Activated effector memory CD4-positive, alpha-beta T cell treated with anti-CD3 and anti-CD28 coated beads, Interleukin-2, amount 50 U/mL, for 16 hours (primary cell): ENCODE measurements at regions not wholly inside any gene's neighbourhood (a gene's known extent, or its start where the extent isn't known, plus 50 kb on each side); places are given as distances from the start of the nearest gene placed in this dataset.
A peak's percentile ranks its signal among the peaks of the same experiment; 100 is the strongest.
"Not testable (repeated sequence)": the region's sequence is repeated elsewhere in the genome, so short reads cannot be mapped to it uniquely, and the experiment has no call there.

ENCODE experiments used
- DNase-seq: peaks from one replicate; pipeline ENCODE4 v3.0.0-alpha.2; 2020

DNA sequence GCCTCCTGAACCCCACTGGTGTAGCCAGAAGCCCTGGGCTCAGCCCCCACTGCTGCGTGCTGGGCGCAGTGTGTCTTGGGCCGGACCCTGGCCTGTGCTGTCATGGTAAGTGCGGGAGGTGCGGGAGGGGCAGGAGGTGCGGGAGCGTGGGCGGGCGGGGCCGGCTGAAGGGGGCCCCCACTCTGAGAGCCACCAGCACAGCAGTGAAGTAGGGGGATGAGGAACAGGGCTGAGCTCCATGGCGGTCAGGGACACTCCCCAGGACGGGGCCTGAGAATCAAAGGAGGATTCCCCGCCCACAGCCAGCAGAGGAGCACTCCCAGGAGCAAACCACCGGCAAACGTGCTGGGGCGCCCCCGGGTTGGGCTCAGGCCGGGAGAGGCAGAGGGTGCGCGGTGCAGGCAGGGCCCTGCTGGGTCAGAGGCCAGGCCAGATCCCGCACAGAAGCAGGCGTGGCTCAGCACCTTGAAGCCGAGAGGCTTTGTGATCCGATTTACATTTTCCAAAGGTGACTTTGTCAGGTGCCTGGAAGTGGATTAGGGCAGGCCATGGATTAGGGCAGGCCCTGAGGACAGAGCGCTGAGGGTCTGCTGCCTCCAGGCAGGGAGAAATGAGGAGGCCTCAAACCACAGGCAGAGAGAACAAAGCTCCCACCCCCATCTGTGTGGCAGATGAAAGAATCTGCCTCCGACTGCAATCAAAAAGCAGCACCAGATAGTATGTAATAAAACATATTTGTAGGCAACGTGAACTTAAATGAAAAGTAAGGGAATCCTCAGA, 152.0 kb upstream of the RAB6C start:
- no peak for DNase-seq

DNA sequence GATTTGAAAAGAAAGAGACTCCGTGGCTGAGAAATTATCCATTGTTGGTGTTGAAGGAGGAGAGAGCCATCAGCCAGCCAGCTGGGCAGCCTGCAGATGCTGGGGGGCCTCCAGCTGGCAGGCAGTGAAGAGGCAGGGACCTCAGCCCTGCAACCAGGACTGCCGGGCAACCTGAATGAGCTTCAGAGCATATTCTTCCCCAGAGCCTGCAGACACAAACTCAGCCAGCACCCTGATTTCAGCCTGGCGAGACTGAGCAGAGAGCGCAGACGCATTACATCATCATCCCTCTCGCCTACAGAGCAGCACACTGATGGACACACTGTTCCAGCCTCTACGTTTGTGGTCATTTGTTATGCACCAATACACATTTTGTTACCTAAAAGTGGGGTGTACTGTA, 150.7 kb upstream of the RAB6C start:
- no peak for DNase-seq

DNA sequence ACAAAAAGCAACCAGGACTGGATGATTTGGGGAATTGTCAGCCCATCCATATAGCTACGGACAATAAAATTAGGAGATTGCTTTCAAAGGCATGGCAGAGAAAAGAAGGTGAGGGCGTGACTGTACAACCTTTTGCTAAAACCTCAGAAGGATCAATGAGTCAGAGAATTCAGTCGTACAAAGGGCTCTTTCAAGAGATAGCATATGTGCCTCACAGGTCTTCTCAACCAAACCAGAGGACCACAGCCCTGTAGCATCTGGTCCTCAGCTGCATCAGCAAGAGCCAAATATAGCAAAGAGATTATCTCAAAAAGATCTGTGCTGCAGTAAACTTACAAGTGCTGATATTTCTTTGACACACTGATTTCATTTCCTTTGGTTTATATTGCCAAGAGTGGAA, 149.9 kb upstream of the RAB6C start:
- DNase-seq = no peak

- no peak for DNase-seq
Measured at GRCh38 chr2:129831018-129831417, 148.4 kb upstream of the RAB6C start.

- DNase-seq = not testable (repeated sequence)
Measured at GRCh38 chr2:129833465-129833864, 146.0 kb upstream of the RAB6C start.

- DNase-seq = no peak
Measured at GRCh38 chr2:129847043-129847442, 132.4 kb upstream of the RAB6C start.

- DNase-seq = no peak
Measured at GRCh38 chr2:129849559-129850160, 129.8 kb upstream of the RAB6C start.

GRCh38 chr2:129857200-129857599, 122.3 kb upstream of the RAB6C start:
- no peak for DNase-seq

GRCh38 chr2:129859175-129859574, 120.3 kb upstream of the RAB6C start:
- DNase-seq = no peak

GRCh38 chr2:129860088-129860487, 119.4 kb upstream of the RAB6C start:
- no peak for DNase-seq

- DNase-seq = no peak
Measured at GRCh38 chr2:129861666-129862288, 117.7 kb upstream of the RAB6C start.

DNA sequence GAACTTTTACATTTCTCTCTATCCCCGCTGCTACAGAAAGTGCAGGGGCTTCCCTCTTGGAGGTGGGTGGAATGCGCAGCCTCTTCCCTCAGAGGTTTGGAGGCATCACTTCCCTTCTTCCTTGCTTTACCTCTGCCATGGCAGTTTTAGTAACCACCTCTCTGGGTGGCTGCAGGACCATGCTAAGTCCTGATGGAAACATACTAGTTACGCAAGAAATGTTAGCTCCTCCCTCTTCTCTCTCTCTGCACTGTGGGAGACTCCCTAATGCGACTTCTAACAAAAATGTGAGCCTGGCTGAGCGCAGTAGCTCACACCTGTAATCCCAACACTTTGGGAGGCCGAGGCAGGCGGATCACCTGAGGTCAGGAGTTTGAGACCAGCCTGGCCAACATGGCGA, 116.8 kb upstream of the RAB6C start:
- DNase-seq = no peak

- DNase-seq = no peak
Measured at GRCh38 chr2:129863350-129863749, 116.1 kb upstream of the RAB6C start.

GRCh38 chr2:129864719-129865118, 114.7 kb upstream of the RAB6C start:
- no peak for DNase-seq

DNA sequence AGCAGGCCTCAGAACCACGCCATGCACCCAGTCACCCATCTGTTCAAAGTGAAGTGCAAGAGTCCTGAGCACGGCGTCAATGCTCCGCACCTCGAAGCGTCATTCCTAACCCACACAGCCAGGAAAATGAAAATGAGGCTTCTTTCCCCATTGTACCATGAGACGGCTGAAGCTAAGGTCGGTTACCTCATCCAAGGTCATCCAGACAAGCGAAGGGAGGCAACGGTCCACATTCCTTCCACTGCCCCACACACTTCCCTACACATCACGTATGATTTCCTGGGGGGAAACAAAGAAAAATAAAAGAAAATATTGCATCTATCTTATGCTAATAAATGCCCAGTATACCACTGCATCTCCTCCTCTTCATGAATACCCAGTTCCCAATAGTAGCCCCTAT, 113.5 kb upstream of the RAB6C start:
- no peak for DNase-seq

- no peak for DNase-seq
Measured at GRCh38 chr2:129866391-129866790, 113.1 kb upstream of the RAB6C start.

DNA sequence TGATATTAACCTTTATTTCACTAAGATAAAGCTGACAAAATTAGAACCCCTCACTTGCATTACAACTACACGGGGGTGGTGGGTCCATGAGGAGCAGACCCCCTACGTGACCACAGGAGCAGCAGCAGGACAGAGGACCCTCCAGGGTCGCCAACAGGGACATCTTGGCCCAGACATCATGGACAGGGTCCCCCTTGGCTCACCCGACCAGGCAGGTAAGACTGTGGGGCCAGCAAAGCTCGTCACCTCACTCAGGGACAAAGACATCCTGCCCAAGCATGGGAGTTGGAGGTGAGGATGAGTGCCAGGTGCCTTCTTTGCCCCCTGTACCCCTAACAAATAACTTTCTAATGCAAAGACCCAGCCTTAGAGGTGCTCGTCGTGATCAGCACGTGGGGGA, 111.3 kb upstream of the RAB6C start:
- DNase-seq = no peak

- DNase-seq = no peak
Measured at GRCh38 chr2:129870685-129871241, 108.7 kb upstream of the RAB6C start.

DNA sequence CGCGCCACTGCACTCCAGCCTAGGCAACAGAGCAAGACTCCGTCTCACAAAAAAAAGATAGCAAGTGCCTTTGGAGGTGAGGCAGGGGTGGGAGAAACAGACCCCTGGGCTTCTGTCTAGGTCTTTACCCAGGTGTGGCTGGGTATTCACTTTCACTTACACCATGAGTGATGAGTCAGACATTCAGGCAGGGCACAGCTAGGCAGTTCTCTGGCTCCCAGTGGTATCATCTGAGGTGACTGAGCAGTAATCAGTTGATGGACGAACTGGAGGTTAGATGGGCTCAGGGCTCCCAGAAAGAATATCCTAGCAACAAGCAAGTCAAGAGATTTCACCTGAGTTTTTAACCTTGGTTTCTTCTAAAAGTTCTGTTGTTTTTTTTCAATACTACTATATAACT, 107.0 kb upstream of the RAB6C start:
- DNase-seq = no peak

DNA sequence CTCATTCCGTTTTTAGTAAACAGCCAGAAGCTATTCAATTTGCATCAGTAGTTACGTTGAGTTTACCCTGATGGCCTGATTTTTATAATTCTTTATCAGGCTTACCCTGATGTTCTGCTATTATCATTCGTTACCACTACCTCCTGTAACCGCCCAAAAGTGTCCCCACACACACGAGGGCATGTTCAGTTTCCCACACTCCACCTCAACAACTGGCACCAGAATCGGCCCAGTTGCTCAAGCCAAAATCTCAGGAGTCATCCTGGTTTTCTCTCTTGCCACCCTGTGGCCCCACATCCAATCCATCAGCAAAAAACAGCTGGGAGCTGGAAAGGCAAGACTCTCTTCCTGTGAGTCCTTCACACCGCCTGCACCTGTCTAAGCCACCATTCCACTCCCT, 102.9 kb upstream of the RAB6C start:
- no peak for DNase-seq

- peak; percentile 92 for DNase-seq
Measured at GRCh38 chr2:129877289-129877741, 102.2 kb upstream of the RAB6C start.

DNA sequence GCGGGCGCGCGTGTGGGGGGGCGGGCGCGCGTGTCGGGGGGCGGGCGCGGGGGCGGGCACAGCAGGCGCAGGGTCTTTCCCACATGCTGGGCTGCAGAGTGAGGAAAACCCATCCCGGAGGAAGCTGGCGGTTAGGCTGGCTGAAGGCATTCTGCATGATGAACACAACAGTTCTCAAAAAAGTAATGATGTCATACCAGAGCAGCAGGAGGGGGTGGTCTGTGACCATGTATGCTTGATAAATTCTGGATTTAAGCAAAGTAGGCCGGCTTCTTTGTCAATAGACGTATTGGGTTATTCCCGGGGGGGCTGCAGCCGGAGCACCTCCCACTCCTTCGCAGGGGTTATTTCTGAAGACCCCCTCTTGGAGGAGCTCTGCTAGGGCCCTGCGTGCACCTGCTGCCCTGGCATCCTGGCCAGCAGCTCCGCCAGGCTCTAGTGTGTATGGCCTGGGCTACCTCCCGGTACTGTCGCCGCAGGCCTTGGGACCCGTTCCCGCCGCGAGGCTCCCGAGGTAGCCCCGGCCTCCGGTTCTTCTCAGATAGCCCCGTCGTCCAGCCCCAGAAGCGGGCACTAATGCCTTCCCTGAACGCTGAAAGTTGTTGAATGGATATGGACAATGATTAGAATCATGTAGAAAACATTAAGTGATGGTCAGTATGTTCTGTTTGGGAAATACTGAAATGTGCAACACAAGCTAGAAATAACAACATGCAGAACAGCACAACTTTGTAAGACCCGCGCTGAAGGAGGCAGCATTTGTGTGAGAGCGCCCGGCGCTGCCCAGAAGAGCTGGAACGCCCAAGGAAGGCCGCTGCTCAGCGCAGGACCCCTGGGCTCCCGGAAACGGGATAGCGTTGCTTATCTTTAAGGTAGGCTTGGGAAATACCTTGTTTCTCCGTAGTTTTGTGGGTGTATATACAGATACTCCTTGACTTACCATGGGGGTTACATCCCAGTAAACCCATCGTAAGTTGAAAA, 101.4 kb upstream of the RAB6C start:
- DNase-seq = peak; percentile 62
